Endothelial cell of umbilical vein (primary cell): ENCODE measurements at regions not wholly inside any gene's neighbourhood (a gene's known extent, or its start where the extent isn't known, plus 50 kb on each side); places are given as distances from the start of the nearest gene placed in this dataset.

Source experiments
- BruUV-seq: library from RNA; stranded (reverse); fragments of 400-500 nt; replicated peaks from 2 replicates; lab custom pipeline; 2021; lab: Mats Ljungman, UMichigan
- CTCF ChIA-PET: fragments of 300-600, 350-600 bp; sonication (Branson Sonifier 250); formaldehyde crosslinking; loops from one replicate; lab custom pipeline; 2021; ENCODE audit warnings: antibody characterized with exemption, inconsistent platforms; lab: Charles Lee
- POLR2A ChIA-PET: fragments of 300-600, 350-600 bp; sonication (Branson Sonifier 250); formaldehyde crosslinking; loops from one replicate; lab custom pipeline; 2021; ENCODE audit warnings: antibody characterized with exemption, inconsistent platforms; lab: Charles Lee
- DNase-seq: peaks from one replicate; pipeline ENCODE4 v3.0.0-alpha.2; 2011; ENCODE audit warnings: low read depth, low spot score
- FAIRE-seq: peaks from 2 replicates; lab custom pipeline; 2011; peaks lifted over from hg19 to GRCh38; lab: Jason Lieb, UNC
- H2AFZ ChIP-seq: 2 replicates; pipeline ENCODE4 v1.6.0; 2012; ENCODE audit warnings: low read depth, low read length, control low read depth, inconsistent platforms
- H3K27ac ChIP-seq: 2 replicates; pipeline ENCODE4 v1.5.1; 2011; ENCODE audit warnings: low read depth, mild to moderate bottlenecking, control low read depth, low read length, moderate library complexity; ENCODE audit not compliant: insufficient read depth
- H3K27me3 ChIP-seq, 2 experiments: 2 replicates each; pipeline versions ENCODE4 v1.6.0 to v1.6.1; 2011; ENCODE audit warnings: low read length in 2 of 2, mixed read lengths in 1 of 2; ENCODE audit not compliant: control insufficient read depth in 2 of 2, insufficient read depth in 2 of 2
- H3K36me3 ChIP-seq, 2 experiments: 2 replicates in 1 of 2; 3 replicates in 1 of 2; pipeline ENCODE4 v1.5.1; 2011; ENCODE audit warnings: low read length in 2 of 2, mild to moderate bottlenecking in 1 of 2, moderate library complexity in 1 of 2; ENCODE audit not compliant: control insufficient read depth in 2 of 2, insufficient read depth in 2 of 2; ENCODE audit errors: extremely low read depth in 1 of 2
- H3K4me1 ChIP-seq: 3 replicates; pipeline ENCODE4 v1.5.1; 2011; ENCODE audit warnings: mild to moderate bottlenecking, low read length; ENCODE audit not compliant: control insufficient read depth, insufficient read depth; ENCODE audit errors: extremely low read depth
- H3K4me2 ChIP-seq: 2 replicates; pipeline ENCODE4 v1.6.1; 2011; ENCODE audit warnings: low read length, control low read depth, mixed read lengths; ENCODE audit not compliant: insufficient read depth
- H3K4me3 ChIP-seq, 3 experiments: fragments of 200-600 bp in 1 of 3; sonication (generic), shearing (Covaris generic) in 1 of 3; replicated peaks in 1 of 3; 2 replicates each; pipeline ENCODE4 v1.5.1; 2011 to 2016; ENCODE audit warnings: control low read depth in 3 of 3, low read length in 3 of 3, mild to moderate bottlenecking in 2 of 3, inconsistent platforms in 1 of 3, low read depth in 1 of 3, moderate library complexity in 1 of 3; ENCODE audit not compliant: insufficient read depth in 1 of 3
- H3K79me2 ChIP-seq: 2 replicates; pipeline ENCODE4 v1.6.0; 2012; ENCODE audit warnings: low read length, inconsistent platforms; ENCODE audit not compliant: control insufficient read depth, insufficient read depth
- H3K9ac ChIP-seq: replicated peaks from 2 replicates; pipeline ENCODE3; 2011; ENCODE audit warnings: low read length, control low read depth; ENCODE audit not compliant: insufficient read depth; ENCODE audit errors: extremely low read depth
- H3K9me1 ChIP-seq: replicated peaks from 3 replicates; pipeline ENCODE4 v1.6.0; 2011; ENCODE audit warnings: mild to moderate bottlenecking, low read length; ENCODE audit not compliant: control insufficient read depth, insufficient read depth; ENCODE audit errors: extremely low read depth
- H3K9me3 ChIP-seq: replicated peaks from 2 replicates; pipeline ENCODE4 v1.5.1; 2012; ENCODE audit warnings: low read length, inconsistent platforms; ENCODE audit not compliant: control insufficient read depth, insufficient read depth
- H4K20me1 ChIP-seq: replicated peaks from 2 replicates; pipeline ENCODE3; 2011; ENCODE audit warnings: mild to moderate bottlenecking, low read length; ENCODE audit not compliant: control insufficient read depth, insufficient read depth; ENCODE audit errors: extremely low read depth
- CTCF ChIP-seq, 2 donors: IDR thresholded peaks; 1 replicate in 1 of 2; 2 replicates in 1 of 2; pipeline ENCODE4 v1.5.1; 2011; ENCODE audit warnings: low read length in 2 of 2, mild to moderate bottlenecking in 2 of 2, moderate library complexity in 2 of 2, control low read depth in 1 of 2, inconsistent platforms in 1 of 2, low read depth in 1 of 2; ENCODE audit not compliant: insufficient read depth in 1 of 2; ENCODE audit errors: extremely low read depth in 1 of 2
- FOS ChIP-seq: IDR thresholded peaks from 2 replicates; pipeline ENCODE4 v1.6.1; 2011; ENCODE audit warnings: mild to moderate bottlenecking, low read length, moderate library complexity, borderline replicate concordance; ENCODE audit not compliant: insufficient read depth
- GATA2 ChIP-seq: IDR thresholded peaks from 2 replicates; pipeline ENCODE4 v1.7.0; 2011; ENCODE audit warnings: low read depth, mild to moderate bottlenecking, moderate library complexity, mixed read lengths, low read length; ENCODE audit not compliant: insufficient read length, insufficient read depth
- JUN ChIP-seq: IDR thresholded peaks from 2 replicates; pipeline ENCODE4 v1.6.1; 2011; ENCODE audit warnings: borderline replicate concordance, low read depth; ENCODE audit not compliant: insufficient read length, insufficient read depth
- MAX ChIP-seq: IDR thresholded peaks from 2 replicates; pipeline ENCODE4 v1.6.1; 2011; ENCODE audit not compliant: insufficient read depth, insufficient read length
- POLR2AphosphoS5 ChIP-seq: IDR thresholded peaks from 2 replicates; pipeline ENCODE4 v1.6.1; 2012; ENCODE audit warnings: low read depth, mild to moderate bottlenecking, control low read depth, low read length, moderate library complexity; ENCODE audit not compliant: insufficient read depth
- dilution Hi-C: fragments of 300-500 bp; cut with MboI; formaldehyde crosslinking; loops from one replicate; pipeline ENCODE4 v1.15.0; 2019; ENCODE audit warnings: low sequenced_read_pairs; ENCODE audit not compliant: extremely low pct_ligation_motif_present
- intact Hi-C: fragments of 100-400 bp; cut with micrococcal nuclease; formaldehyde crosslinking; loops from one replicate; pipeline ENCODE4 v1.10.0; 2022

DNA sequence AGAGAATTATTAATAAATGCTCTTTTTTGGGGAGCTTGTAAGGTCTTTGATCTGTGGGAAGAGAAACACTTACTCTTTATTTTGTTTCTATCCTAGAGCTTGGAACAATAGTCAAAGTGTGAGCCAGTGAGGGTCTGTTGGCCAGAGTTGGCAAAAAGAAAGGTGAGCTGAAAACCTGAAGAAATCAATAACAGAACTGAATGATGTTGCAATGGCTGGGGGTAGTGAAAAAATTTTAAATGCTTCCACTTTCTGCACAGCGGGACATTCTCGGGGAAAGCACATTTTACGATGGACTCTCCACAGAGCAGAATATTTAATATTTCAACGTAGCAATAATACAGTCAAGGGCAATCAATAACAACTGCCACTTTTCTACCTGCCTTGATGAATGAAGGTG, 78.9 kb downstream of the SKA1 start:
- ChIA-PET CTCF (no interaction called here), POLR2A (no interaction called here)
- no peak for FAIRE-seq
- no peaks in the 10 kb centered on the region for H4K20me1 ChIP-seq
- TF ChIP-seq GATA2 (no peak), CTCF (IDR thresholded peaks at IDR 0.05; ENCODE audit: extremely low read depth in 1 of 2, insufficient read depth in 1 of 2, low read depth in 1 of 2, low read length in 2 of 2) (no peak), JUN (no peak), MAX (no peak), POLR2AphosphoS5 (no peak), FOS (no peak)
- dilution Hi-C loops: no loop called here
- intact Hi-C loops: no loop called here
- no peak overlapping the region for H3K27ac ChIP-seq
- no peak overlapping the region for H2AFZ ChIP-seq
- no peak overlapping the region for H3K4me3 ChIP-seq
- no TSS peak for BruUV-seq
- no peaks in the 10 kb centered on the region for H3K79me2 ChIP-seq
- H3K27me3 ChIP-seq: no peaks in the 10 kb centered on the region
- no peaks in the 10 kb centered on the region for H3K36me3 ChIP-seq
- no peaks in the 10 kb centered on the region for H3K4me1 ChIP-seq
- DNase-seq: no peak
- no peaks in the 10 kb centered on the region for H3K9me1 ChIP-seq
- no peak overlapping the region for H3K9ac ChIP-seq
- H3K9me3 ChIP-seq: no peaks in the 10 kb centered on the region
- H3K4me2 ChIP-seq: no peak overlapping the region
